GM18951 (cell line): ENCODE measurements at regions not wholly inside any gene's neighbourhood (a gene's known extent, or its start where the extent isn't known, plus 50 kb on each side); places are given as distances from the start of the nearest gene placed in this dataset.
"Not testable (repeated sequence)": the region's sequence is repeated elsewhere in the genome, so short reads cannot be mapped to it uniquely, and the experiment has no call there.

Experiments used
- POLR2A ChIP-seq: IDR thresholded peaks from 4 replicates; pipeline ENCODE4 v1.6.1; 2011; ENCODE audit warnings: mild to moderate bottlenecking; ENCODE audit not compliant: insufficient read length, insufficient read depth; ENCODE audit errors: extremely low read depth
- in situ Hi-C: fragments of 300-500 bp; cut with MboI; formaldehyde crosslinking; loops from one replicate; pipeline ENCODE4 v1.12.0; 2022; ENCODE audit warnings: low sequenced_read_pairs, mixed read lengths, inconsistent platforms; ENCODE audit not compliant: unreplicated experiment

DNA sequence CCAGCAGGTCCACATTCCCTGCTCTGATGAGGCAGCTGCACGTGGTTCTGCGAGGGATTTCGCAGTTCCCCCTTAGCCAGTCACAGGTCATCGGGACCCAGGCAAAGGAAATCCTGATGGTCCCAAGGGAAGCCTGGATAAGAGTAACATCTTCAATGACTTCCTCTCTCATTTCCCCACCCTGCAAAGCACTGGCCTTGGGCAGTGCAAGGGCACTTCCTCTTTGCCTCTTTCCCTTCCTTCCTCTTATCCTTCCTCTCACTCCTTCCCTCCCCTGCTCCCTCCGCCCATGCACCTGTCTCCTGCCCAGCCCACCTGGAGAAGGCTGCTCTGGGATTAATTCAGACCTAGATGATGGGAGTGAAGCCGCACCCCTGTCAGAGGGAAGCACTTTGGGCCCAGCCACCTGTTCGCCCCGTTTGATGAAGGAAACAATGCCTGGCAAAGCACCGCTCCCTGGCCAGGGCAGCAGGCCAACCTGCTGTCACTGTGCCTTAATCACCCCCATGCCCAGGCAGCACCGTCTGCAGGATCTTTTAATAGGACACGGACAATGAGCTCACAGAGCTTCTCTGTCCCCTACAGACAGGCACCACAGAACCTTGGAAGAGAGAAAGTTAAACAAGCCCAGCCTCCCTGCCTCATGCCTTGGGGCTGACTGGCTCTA, 113.5 kb upstream of the PABPC3 start:
- no peak for TF ChIP-seq POLR2A
- in situ Hi-C loops: loop anchor here (25.0 kb wide), 1 partner anchor 245 kb away; no protein-coding TSS in a partner anchor

DNA sequence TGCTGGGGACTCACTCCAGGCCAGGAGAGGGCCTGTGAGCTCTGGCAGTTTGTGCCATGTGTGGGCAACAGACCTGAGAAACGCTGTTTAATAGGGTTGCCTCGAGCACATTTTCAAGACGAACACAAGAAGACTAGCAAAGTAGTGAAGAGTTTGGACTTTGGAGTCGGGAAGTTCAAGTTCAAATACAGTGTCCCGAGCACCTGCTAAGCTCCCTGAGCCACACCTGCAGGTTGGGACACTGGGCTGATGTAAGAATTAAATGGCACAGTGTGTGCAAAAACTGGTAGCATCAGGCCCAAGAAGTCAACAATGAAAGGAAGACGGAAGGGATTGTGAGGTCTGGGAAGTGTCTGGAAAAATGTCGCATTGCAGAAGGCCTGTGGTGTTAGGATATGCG, 112.8 kb upstream of the PABPC3 start:
- no peak for TF ChIP-seq POLR2A
- in situ Hi-C loops: loop anchor here (25.0 kb wide), 1 partner anchor 246 kb away; no protein-coding TSS in a partner anchor

DNA sequence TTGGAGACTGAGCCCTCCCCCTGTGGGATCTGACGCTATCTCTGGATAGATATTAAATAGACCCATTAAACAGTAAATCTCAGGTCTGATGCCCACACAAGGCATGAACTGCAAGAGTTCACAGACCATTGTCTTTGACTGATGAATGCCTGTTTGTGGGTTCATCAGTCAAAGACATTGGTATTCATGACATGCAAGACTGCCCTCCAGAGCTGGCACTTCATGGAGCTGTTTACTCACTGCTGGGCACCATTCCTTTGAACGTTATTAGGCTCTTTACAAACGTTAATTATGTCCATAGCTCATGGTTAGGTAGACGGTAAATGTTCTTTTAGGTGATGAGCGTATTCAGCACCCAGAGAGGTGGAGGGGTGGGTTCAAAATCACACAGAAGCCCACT, 111.8 kb upstream of the PABPC3 start:
- TF ChIP-seq POLR2A: no peak
- in situ Hi-C loops: loop anchor here (25.0 kb wide), 1 partner anchor 247 kb away; no protein-coding TSS in a partner anchor

DNA sequence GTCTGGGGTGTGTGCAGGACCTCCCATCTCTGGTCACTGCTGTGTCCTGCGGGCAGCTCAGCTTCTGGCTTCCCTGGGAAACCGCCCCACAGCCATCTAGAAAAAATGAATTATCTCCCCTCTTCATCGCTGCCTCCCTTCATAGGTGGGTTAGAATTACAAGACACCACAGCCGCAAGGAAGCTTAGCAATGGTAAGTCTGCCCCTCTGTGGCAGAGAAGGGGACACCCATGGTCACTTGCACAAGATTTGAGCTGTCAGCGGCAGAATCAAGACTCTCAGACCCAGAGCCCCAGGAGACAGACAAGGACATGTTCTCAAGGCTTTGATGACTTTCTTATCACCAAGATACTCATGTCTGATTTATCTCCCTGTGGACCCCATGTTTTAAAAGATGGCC, 110.8 kb upstream of the PABPC3 start:
- in situ Hi-C loops: loop anchor here (25.0 kb wide), 1 partner anchor 248 kb away; no protein-coding TSS in a partner anchor
- TF ChIP-seq POLR2A: no peak

DNA sequence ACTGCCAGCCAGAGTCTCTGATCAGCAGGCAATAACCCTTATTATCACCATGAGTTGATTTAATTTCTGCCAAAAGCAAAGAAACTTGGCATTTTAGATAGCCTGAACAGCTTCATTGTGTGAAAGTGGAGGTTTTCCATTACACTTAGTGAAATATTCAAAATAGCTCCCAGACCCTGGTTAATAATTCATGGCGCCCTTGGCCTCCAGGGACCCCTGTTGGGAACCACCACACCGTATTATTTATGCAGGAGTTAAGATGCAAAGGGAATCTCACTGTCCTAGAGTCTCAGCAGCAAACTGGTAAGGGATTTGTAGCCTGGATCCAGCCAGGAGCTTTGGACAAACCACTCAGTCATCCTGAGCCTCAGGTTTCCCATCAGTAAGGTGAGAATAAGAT, 110.0 kb upstream of the PABPC3 start:
- TF ChIP-seq POLR2A: no peak
- in situ Hi-C loops: loop anchor here (25.0 kb wide), 1 partner anchor 249 kb away; no protein-coding TSS in a partner anchor

DNA sequence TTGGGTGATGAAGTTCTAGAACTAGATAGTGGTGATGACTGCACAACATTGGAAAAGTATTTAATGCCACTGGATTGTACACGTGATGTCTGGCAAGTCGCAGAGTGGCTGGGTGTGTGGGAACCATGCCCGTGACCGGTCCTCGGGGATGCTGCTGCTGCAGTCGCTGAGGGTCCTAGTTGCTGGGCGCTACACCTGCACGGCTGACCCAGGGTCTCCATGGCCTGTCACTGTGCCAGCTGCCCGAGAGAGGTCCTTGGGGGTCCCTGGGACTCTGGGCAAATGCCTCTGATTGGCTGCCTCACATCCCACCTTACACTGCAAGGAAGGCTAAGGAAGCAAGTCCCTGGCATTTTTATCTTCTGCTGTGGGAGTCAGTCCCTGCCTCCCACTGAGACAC, 109.1 kb upstream of the PABPC3 start:
- in situ Hi-C loops: loop anchor here (25.0 kb wide), 1 partner anchor 250 kb away; no protein-coding TSS in a partner anchor
- no peak for TF ChIP-seq POLR2A

DNA sequence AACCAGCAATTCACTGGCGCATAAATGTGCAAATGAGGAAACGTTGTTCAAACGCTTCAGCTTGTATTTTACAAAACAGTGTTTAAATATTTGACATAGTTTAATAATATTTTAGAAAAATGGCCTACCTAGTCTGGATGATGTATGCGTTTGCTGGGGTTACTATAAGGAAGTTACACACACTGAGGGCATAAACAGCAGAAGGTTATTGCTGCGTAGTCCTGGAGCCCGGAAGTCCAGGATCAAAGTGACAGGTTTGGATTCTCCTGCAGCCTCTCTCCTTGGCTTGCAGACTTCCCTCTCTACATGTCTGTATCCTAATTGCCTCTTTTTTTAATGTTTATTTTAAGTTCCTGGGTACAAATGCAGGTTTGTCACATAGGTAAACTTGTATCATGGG, 106.0 kb upstream of the PABPC3 start:
- in situ Hi-C loops: loop anchor here (25.0 kb wide), 1 partner anchor 253 kb away; no protein-coding TSS in a partner anchor

DNA sequence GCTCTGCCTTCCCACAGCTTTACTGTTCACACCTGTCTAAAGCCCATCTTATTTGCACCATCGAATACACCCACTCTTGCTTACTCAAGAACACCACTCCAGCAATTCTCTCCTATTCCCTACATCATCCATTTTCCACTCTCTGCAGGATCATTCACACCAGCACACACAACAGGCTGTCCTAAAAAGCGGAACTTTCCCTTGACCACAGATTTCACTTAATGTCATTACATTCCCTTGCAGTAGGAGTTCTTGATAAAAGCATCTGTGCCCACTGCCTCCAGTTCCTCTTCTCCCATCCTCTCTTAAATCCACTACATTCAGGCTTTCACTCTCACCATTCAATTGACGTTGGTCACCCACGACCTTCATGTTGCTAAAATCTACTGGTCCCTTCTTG, 103.0 kb upstream of the PABPC3 start:
- in situ Hi-C loops: loop anchor here (25.0 kb wide), 1 partner anchor 256 kb away; no protein-coding TSS in a partner anchor

DNA sequence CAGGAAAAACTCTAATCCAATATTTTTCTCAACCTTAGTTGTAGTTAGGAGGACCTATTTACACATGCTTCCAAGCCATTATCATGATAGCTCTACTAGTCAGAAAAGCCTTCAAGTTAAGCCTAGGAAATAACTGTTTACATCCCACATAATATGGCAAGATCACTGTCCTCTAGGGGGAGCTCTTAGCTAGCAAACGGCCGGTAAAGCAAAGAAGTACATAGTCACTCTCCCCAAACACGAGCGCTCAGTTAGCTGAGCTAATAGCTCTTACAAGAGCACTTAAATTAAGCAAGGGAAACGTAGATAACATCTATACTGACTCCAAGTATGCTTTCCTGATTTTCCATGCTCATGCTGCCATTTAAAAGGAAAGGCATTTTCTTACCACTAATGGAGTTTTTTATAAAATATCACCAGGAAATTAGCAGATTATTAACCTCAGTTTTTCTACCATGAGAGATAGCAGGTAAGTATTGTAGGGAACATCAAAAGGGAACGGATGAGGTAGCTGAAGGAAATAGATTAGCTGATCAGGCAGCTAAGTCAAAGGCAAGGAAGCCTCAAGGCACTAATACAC, 100.6 kb upstream of the PABPC3 start:
- in situ Hi-C loops: loop anchor here (25.0 kb wide), 1 partner anchor 258 kb away; no protein-coding TSS in a partner anchor
- no peak for TF ChIP-seq POLR2A

DNA sequence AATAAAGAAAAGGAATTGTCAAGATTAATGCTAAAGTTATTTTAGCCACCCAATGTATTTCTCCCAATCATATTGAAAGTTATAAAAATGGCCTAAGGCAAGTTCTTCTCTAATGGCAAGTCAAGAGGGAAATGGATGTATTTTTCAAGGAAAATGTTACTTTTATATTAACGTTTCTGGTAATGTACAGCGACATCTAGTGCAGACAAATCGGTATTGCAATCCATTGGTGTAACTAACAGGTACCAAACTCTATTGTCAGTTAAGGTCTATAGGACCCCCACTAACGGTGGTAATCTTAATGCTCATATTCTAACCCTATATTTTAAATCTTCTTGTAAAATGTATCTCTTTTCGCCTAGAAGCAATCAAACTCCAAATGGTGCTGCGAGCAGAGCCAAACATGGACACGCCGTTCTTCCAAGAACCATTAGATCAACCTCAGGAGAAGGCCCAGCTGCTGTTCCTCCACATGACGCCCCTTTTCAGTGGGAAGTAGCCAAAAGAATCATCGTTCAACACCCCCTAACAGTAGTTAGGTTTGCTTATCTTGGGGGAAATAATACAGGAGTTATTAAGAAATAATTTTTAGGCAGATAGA, 98.5 kb upstream of the PABPC3 start:
- in situ Hi-C loops: loop anchor here (25.0 kb wide), 1 partner anchor 260 kb away; no protein-coding TSS in a partner anchor

DNA sequence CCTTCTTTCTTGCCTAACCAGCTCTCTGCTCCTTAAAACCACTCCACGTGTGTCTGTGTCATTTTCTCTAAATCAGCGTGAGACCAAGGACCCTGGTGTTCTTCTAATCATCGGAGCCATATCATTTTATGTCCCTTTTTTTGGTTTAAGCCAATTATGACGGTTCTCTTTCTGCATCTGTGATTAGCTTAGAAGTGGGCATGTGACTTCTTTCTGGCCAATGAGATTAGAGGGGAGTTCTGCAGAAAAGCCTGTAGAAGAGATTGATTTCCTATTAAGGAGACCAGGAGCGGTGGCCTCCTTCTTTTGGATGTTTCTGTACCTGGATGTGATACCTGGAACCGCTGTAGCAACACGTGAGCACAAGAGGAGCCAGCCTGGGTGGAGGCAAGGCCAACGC, 97.5 kb upstream of the PABPC3 start:
- TF ChIP-seq POLR2A: no peak
- in situ Hi-C loops: loop anchor here (25.0 kb wide), 1 partner anchor 261 kb away; no protein-coding TSS in a partner anchor

More for the DNA sequence above, 98.5 kb upstream of the PABPC3 start:
- TF ChIP-seq POLR2A: no peak

DNA sequence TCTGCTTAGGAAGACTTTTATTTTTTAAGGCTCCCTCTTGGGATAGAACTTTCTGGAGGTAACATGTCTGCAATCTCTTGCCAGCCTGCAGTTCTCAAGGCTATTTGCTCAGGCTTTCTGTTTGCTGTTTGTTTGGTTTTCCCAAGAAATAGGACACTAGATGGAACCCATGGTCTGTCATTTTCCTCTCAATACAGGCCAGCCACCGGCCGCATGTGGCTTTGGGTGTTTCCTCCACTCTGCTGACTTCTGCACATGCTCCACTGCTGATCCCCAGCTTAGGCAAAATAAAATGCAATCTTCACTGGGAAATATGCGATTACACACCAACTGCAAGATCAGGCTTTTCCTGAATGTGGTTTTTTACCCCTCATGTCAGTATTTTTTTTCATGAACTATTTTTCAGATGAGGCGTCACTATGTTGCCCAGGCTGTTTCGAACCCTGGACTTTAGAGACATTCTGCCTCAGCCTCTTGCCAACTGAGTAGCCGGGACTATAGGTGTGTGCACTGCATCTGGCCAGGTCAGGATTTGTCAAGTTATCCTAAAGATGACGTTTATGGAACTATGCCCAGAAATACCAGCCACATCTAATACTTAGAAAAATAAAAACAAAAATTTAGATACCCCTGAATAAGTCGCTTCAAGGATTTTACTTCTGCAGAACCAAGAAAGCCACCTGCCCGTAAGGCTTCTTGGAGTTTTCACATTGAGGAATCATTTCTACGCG, 94.3 kb upstream of the PABPC3 start:
- in situ Hi-C loops: loop anchor here (5.0 kb wide), 1 partner anchor 1071 kb away; no protein-coding TSS in a partner anchor

DNA sequence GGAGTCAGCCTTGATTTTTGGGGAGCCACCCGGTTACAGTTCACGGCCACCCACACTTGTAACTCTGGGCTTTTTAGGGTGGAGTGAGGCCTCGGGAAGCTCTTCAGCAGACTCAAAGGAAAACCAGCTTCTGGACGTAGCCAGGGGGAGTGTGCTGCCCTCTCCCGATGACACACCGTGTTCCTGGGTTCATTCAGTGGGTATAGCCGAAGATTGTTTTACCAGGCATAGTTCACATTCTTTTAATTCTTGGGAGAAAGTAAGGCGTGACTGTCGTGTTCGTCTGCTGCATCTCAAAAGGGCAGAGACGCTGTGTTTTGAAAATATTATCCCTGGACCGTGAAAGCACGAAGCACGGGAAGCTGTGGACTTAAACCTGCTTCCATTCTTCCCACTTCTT, 93.6 kb upstream of the PABPC3 start:
- in situ Hi-C loops: loop anchor here (5.0 kb wide), 1 partner anchor 1070 kb away; no protein-coding TSS in a partner anchor

More for the DNA sequence above, 94.3 kb upstream of the PABPC3 start:
- TF ChIP-seq POLR2A: no peak

DNA sequence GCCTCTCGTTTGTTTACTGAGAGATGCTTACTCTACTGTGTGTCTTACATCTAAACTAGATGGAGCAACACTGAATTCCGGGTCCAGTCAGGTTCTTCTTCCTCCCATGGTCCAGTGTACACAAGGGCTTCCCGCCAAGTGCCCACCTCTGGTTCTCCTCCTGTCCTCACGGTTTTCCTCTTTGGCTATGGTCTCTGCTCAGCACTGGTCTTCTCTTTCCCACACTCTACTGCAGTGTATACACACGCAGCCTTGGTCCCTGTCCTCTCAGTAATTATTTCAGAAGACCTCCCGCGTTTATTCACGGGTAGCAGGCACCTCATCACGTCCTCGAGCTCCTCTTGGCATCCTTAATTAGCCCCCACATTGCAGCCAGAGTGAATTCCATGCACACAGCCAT, 91.4 kb upstream of the PABPC3 start:
- in situ Hi-C loops: loop anchor here (5.0 kb wide), 1 partner anchor 1068 kb away; no protein-coding TSS in a partner anchor

DNA sequence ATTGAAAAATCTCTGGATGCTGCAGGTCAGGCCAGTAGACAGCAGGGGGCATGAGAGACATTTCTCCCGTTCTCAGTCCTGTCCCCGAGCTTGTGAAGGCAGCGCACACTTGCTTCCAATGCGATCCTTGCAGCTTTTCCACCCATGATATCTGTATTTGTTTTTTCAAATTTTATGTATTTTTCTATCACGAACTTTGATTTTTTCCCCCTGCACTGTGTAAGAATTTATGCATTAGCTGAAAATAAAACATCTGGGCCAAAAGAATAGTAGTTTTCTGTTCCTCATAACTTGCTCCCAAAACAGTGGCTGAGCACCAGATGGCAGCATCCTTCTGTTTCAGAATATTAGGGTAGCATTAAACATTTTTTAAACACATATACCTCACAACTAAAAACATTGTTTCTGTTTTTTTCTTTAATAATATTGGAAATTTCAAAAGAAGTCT, 90.9 kb upstream of the PABPC3 start:
- in situ Hi-C loops: not testable (repeated sequence)

DNA sequence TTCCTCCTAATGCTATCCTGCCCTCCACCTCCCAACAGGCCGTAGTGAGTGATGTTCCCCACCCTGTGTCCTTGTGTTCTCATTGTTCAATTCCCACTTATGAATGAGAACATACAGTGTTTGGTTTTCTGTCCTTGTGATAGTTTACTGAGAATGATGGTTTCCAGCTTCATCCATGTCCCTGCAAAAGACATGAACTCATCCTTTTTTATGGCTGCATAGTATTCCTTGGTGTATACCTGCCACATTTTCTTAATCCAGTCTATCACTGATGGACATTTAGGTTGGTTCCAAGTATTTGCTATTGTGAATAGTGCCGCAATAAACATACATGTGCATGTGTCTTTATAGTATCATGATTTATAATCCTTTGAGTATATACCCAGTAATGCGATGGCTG, 88.5 kb upstream of the PABPC3 start:
- in situ Hi-C loops: not testable (repeated sequence)

DNA sequence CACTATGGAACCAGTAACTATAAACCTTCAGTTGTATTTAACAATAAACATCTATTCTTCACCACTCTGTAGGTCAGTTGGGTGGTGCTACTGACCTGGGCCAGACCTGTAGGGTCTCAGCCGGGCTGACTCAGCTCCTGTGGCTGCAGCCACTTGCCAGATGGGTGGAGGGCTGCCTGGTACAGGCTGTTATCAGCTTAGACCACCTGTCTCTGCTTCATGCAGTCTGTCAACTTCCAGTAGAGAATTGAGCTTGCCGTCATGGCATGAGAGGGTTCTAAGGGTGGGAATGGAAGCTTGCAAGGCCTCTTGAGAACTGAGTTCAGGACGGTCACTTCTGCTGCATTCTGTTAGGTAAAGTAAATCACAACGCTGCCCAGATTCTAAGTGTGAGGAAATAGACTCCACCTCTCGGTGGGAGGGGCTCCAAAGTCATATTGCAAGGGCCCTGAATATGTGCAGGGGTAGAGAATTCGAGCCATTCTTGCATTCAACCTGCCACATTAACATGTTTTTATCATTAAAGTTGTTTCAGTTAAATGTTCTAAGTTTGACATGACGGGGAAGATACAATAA, 81.5 kb upstream of the PABPC3 start:
- in situ Hi-C loops: not testable (repeated sequence)

DNA sequence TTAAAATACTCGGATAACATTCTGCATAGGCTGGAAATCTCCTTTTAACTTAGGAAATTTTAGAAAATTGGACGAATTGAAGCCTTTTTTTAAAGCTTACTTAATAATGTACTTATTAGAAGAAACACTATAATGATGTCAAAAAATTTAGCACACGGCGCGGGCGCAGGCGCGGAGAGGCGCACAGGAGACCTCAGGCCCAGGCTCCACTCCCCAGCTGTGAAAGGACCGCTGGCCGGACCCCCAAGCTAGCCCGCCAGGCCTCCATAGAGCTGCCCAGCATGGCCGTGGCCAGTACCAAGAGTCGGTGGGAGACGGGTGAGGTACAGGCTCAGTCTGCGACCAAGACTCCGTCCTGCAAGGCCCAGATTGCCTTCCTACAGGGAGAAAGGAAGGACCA, 78.8 kb upstream of the PABPC3 start:
- in situ Hi-C loops: not testable (repeated sequence)
